H1 (cell line): ENCODE measurements at regions not wholly inside any gene's neighbourhood (a gene's known extent, or its start where the extent isn't known, plus 50 kb on each side); places are given as distances from the start of the nearest gene placed in this dataset.

ENCODE experiments used
- CTCF ChIA-PET: fragments of 300-600 bp; sonication (Branson Sonifier 250); formaldehyde crosslinking; loops from one replicate; lab custom pipeline; 2021; ENCODE audit not compliant: partially characterized antibody; lab: Charles Lee
- POLR2A ChIA-PET: fragments of 300-600 bp; sonication (Branson Sonifier 250); formaldehyde crosslinking; loops from one replicate; lab custom pipeline; 2021; ENCODE audit warnings: inconsistent platforms; ENCODE audit not compliant: partially characterized antibody; lab: Charles Lee
- DNase-seq, 2 experiments: peaks; one replicate each; pipeline versions ENCODE4 v3.0.0 to v3.0.0-alpha.2; 2010 to 2022; ENCODE audit warnings: low spot score in 2 of 2, low read depth in 1 of 2, mixed read lengths in 1 of 2
- FAIRE-seq: peaks from 2 replicates; lab custom pipeline; 2011; peaks lifted over from hg19 to GRCh38; lab: Jason Lieb, UNC
- H2AFZ ChIP-seq: 2 replicates; pipeline ENCODE4 v1.8.1; 2012; ENCODE audit warnings: low read length, inconsistent platforms
- H2AK5ac ChIP-seq: 2 replicates; pipeline ENCODE4 v1.6.1; 2013; ENCODE audit warnings: low read depth, low read length
- H2BK120ac ChIP-seq: replicated peaks from 2 replicates; pipeline ENCODE3; 2013; ENCODE audit warnings: low read depth, low read length, inconsistent platforms
- H2BK12ac ChIP-seq: 2 replicates; pipeline ENCODE4 v1.6.1; 2013; ENCODE audit warnings: low read depth, low read length
- H2BK15ac ChIP-seq: 2 replicates; pipeline ENCODE4 v1.6.1; 2013; ENCODE audit warnings: low read length
- H2BK20ac ChIP-seq: 2 replicates; pipeline ENCODE4 v1.6.1; 2013; ENCODE audit warnings: low read length
- H2BK5ac ChIP-seq: 2 replicates; pipeline ENCODE4 v1.6.1; 2013; ENCODE audit warnings: low read depth, low read length
- H3K14ac ChIP-seq: 2 replicates; pipeline ENCODE4 v1.6.1; 2013; ENCODE audit warnings: inconsistent platforms; ENCODE audit not compliant: insufficient read length
- H3K18ac ChIP-seq: 2 replicates; pipeline ENCODE4 v1.6.1; 2013; ENCODE audit warnings: low read length; ENCODE audit errors: extremely low read depth
- H3K23ac ChIP-seq: 2 replicates; pipeline ENCODE4 v1.6.1; 2013; ENCODE audit warnings: inconsistent platforms; ENCODE audit not compliant: insufficient read length
- H3K23me2 ChIP-seq: 2 replicates; pipeline ENCODE4 v1.6.1; 2013; ENCODE audit warnings: low read depth, low read length
- H3K27ac ChIP-seq: 2 replicates; pipeline ENCODE4 v1.6.1; 2011; ENCODE audit warnings: low read depth, low read length, inconsistent platforms
- H3K27me3 ChIP-seq, 4 experiments: replicated peaks in 1 of 4; 1 replicate in 1 of 4; 2 replicates in 3 of 4; pipeline versions ENCODE4 v1.6.1 to v1.8.1; 2011 to 2013; ENCODE audit warnings: low read length in 3 of 4, mild to moderate bottlenecking in 3 of 4, inconsistent platforms in 2 of 4, mixed read lengths in 2 of 4, moderate library complexity in 1 of 4; ENCODE audit not compliant: control insufficient read depth in 3 of 4, insufficient read depth in 3 of 4; ENCODE audit errors: extremely low read depth in 1 of 4
- H3K36me3 ChIP-seq, 4 experiments: 2 replicates each; pipeline versions ENCODE4 v1.6.1 to v1.8.1; 2011 to 2013; ENCODE audit warnings: mild to moderate bottlenecking in 4 of 4, low read length in 3 of 4, moderate library complexity in 2 of 4, control low read depth in 1 of 4, inconsistent platforms in 1 of 4; ENCODE audit not compliant: insufficient read depth in 4 of 4, control insufficient read depth in 2 of 4
- H3K4ac ChIP-seq: replicated peaks from 2 replicates; pipeline ENCODE3; 2013; ENCODE audit warnings: low read length, low read depth, mixed read lengths, inconsistent platforms; ENCODE audit not compliant: insufficient read length
- H3K4me1 ChIP-seq, 4 experiments: replicated peaks in 1 of 4; 1 replicate in 1 of 4; 2 replicates in 3 of 4; pipeline versions ENCODE4 v1.6.1 to v1.8.1; 2011 to 2013; ENCODE audit warnings: low read length in 3 of 4, inconsistent platforms in 2 of 4, mixed read lengths in 1 of 4; ENCODE audit not compliant: insufficient read depth in 4 of 4, control insufficient read depth in 3 of 4
- H3K4me2 ChIP-seq, 2 experiments: 2 replicates each; pipeline versions ENCODE4 v1.6.1 to v1.8.1; 2011 to 2013; ENCODE audit warnings: low read depth in 2 of 2, low read length in 2 of 2, control low read depth in 1 of 2, inconsistent platforms in 1 of 2, mild to moderate bottlenecking in 1 of 2; ENCODE audit not compliant: insufficient read depth in 1 of 2
- H3K4me3 ChIP-seq, 4 experiments: fragments of 200-600, 300-600 bp in 1 of 4; sonication (generic), shearing (Covaris generic), sonication (Bioruptor Twin) in 1 of 4; 2 replicates each; pipeline versions ENCODE4 v1.5.1 to v1.8.1; 2011 to 2016; ENCODE audit warnings: low read length in 4 of 4, low read depth in 3 of 4, control low read depth in 2 of 4, inconsistent platforms in 2 of 4, mild to moderate bottlenecking in 2 of 4, mixed read lengths in 1 of 4, moderate library complexity in 1 of 4; ENCODE audit not compliant: insufficient read depth in 2 of 4; ENCODE audit errors: extremely low read depth in 1 of 4
- H3K56ac ChIP-seq: replicated peaks from 2 replicates; pipeline ENCODE3; 2013; ENCODE audit warnings: low read depth, mild to moderate bottlenecking, mixed read lengths, low read length, inconsistent platforms; ENCODE audit not compliant: insufficient read length
- H3K79me1 ChIP-seq: 2 replicates; pipeline ENCODE4 v1.6.1; 2013; ENCODE audit warnings: low read depth, low read length, control low read depth
- H3K79me2 ChIP-seq, 2 experiments: 2 replicates each; pipeline versions ENCODE4 v1.6.1 to v1.8.1; 2012 to 2013; ENCODE audit warnings: low read length in 2 of 2, mild to moderate bottlenecking in 2 of 2, inconsistent platforms in 1 of 2; ENCODE audit not compliant: insufficient read depth in 2 of 2, control insufficient read depth in 1 of 2
- H3K9ac ChIP-seq, 4 experiments: replicated peaks in 1 of 4; 1 replicate in 1 of 4; 2 replicates in 3 of 4; pipeline versions ENCODE4 v1.6.1 to v1.8.1; 2011 to 2013; ENCODE audit warnings: low read depth in 3 of 4, low read length in 3 of 4, control low read depth in 2 of 4, mild to moderate bottlenecking in 2 of 4, moderate library complexity in 2 of 4, inconsistent platforms in 1 of 4; ENCODE audit errors: extremely low read depth in 1 of 4
- H3K9me3 ChIP-seq, 2 experiments: 2 replicates each; pipeline versions ENCODE4 v1.6.1 to v1.8.1; 2012 to 2013; ENCODE audit warnings: mild to moderate bottlenecking in 2 of 2, moderate library complexity in 2 of 2, control low read depth in 1 of 2, inconsistent platforms in 1 of 2, low read depth in 1 of 2, low read length in 1 of 2, mixed read lengths in 1 of 2; ENCODE audit not compliant: insufficient read depth in 2 of 2
- H4K20me1 ChIP-seq, 2 experiments: replicated peaks in 1 of 2; 2 replicates each; pipeline versions ENCODE3 to v1.8.1; 2011 to 2013; ENCODE audit warnings: inconsistent platforms in 2 of 2, low read length in 2 of 2, mild to moderate bottlenecking in 1 of 2; ENCODE audit not compliant: insufficient read depth in 2 of 2, control insufficient read depth in 1 of 2
- H4K5ac ChIP-seq: 2 replicates; pipeline ENCODE4 v1.6.1; 2013; ENCODE audit warnings: low read length, low read depth, mixed read lengths, inconsistent platforms; ENCODE audit not compliant: insufficient read length
- H4K8ac ChIP-seq: 2 replicates; pipeline ENCODE4 v1.8.0; 2013; ENCODE audit warnings: mild to moderate bottlenecking, moderate library complexity, low read length, inconsistent platforms; ENCODE audit not compliant: insufficient read depth; ENCODE audit errors: extremely low read depth
- H4K91ac ChIP-seq: replicated peaks from 2 replicates; pipeline ENCODE3; 2013; ENCODE audit warnings: low read length, mixed read lengths, inconsistent platforms; ENCODE audit not compliant: insufficient read length
- HDAC2 ChIP-seq, 2 experiments: fragments of 300-600 bp in 1 of 2; sonication (generic) in 1 of 2; IDR thresholded peaks; 2 replicates each; pipeline ENCODE4 v1.6.1; 2011 to 2012; ENCODE audit warnings: low read depth in 2 of 2, low read length in 2 of 2, mild to moderate bottlenecking in 2 of 2, moderate library complexity in 2 of 2, borderline replicate concordance in 1 of 2, inconsistent platforms in 1 of 2
- WGBS, 2 experiments: shearing (Covaris generic) in 1 of 2; methylation state at CpG; one replicate each; pipeline versions ENCODE4 v1.1.6 to v1.1.7; 2013 to 2015; ENCODE audit warnings: low lambda C conversion rate in 2 of 2, mixed read lengths in 2 of 2, inconsistent platforms in 1 of 2, low coverage in 1 of 2, missing lambda C conversion rate in 1 of 2; ENCODE audit not compliant: insufficient replicate concordance in 2 of 2, insufficient coverage in 1 of 2, insufficient read length in 1 of 2; ENCODE audit errors: extremely low coverage in 1 of 2, missing lambda C conversion rate in 1 of 2; 5-methylcytosine and 5-hydroxymethylcytosine counted together

DNA sequence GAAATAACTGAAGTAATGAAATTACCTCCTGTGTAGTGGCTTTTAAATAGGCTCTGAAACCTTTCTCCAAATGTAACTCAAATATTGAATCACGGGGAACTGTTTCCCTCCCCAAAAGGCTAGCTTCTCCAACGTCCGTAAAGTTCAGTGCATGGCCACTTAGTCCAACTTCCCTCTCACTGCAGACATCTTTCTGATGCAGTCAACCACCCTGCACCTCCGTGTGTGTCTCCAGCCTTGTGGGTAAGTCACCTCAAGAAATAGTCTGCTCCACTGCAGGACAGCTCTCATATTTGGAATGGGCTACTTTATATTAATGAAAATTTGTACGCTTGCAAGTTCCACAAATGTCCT, 152.5 kb upstream of the CYRIA start:
- no peaks in the 10 kb centered on the region for H3K9me3 ChIP-seq
- H3K4me3 ChIP-seq, result no peak overlapping the region
- H3K27me3 ChIP-seq, result no peaks in the 10 kb centered on the region
- H3K79me1 ChIP-seq, result no peaks in the 10 kb centered on the region
- H4K91ac ChIP-seq, result no peak overlapping the region
- H3K27ac ChIP-seq, result no peak overlapping the region
- no peak overlapping the region for H2AFZ ChIP-seq
- no peaks in the 10 kb centered on the region for H3K36me3 ChIP-seq
- no peaks in the 10 kb centered on the region for H3K4me1 ChIP-seq
- H2BK12ac ChIP-seq, result no peak overlapping the region
- H4K5ac ChIP-seq, result no peak overlapping the region
- ChIA-PET CTCF (no interaction called here), POLR2A (no interaction called here)
- no peaks in the 10 kb centered on the region for H4K20me1 ChIP-seq
- no peak overlapping the region for H2AK5ac ChIP-seq
- H3K9ac ChIP-seq, result no peak overlapping the region
- no peak overlapping the region for H4K8ac ChIP-seq
- no peak overlapping the region for H2BK120ac ChIP-seq
- H3K23ac ChIP-seq, result no peak overlapping the region
- H3K23me2 ChIP-seq, result no peaks in the 10 kb centered on the region
- H3K4me2 ChIP-seq, result no peak overlapping the region
- H3K14ac ChIP-seq, result no peak overlapping the region
- FAIRE-seq (no peak), DNase-seq (no peak)
- no peak overlapping the region for H2BK5ac ChIP-seq
- H2BK20ac ChIP-seq, result no peak overlapping the region
- no peak overlapping the region for H3K18ac ChIP-seq
- no peak overlapping the region for H3K4ac ChIP-seq
- H3K79me2 ChIP-seq, result no peaks in the 10 kb centered on the region
- H2BK15ac ChIP-seq, result no peak overlapping the region
- WGBS, 2 experiments, result 93% methylated on average over 5 of the region's 5 CpGs; no CpG with 5 or more reads in 1 of the 2 experiments
- no peak overlapping the region for H3K56ac ChIP-seq
- no peak for TF ChIP-seq HDAC2 (IDR thresholded peaks at IDR 0.05; ENCODE audit: borderline replicate concordance in 1 of 2, low read depth in 2 of 2, low read length in 2 of 2)
